NCI-H1105 (cell line): ENCODE measurements at regions not wholly inside any gene's neighbourhood (a gene's known extent, or its start where the extent isn't known, plus 50 kb on each side); places are given as distances from the start of the nearest gene placed in this dataset.

Source experiments
- DNase-seq: peaks from one replicate; lab custom pipeline; 2025; lab: John Stamatoyannopoulos, UW

GRCh38 chr13:109521719-109522118, 264.7 kb downstream of the IRS2 start:
- no peak for DNase-seq

- no peak for DNase-seq
Measured at GRCh38 chr13:109517517-109517916, 268.9 kb downstream of the IRS2 start.

- DNase-seq, result no peak
Measured at GRCh38 chr13:109516186-109516585, 270.2 kb downstream of the IRS2 start.

GRCh38 chr13:109510013-109510412, 276.4 kb downstream of the IRS2 start:
- no peak for DNase-seq

GRCh38 chr13:109509154-109509900, 277.1 kb downstream of the IRS2 start:
- no peak for DNase-seq

GRCh38 chr13:109500146-109500773, 286.1 kb downstream of the IRS2 start:
- DNase-seq, result no peak

GRCh38 chr13:109497917-109498316, 288.5 kb downstream of the IRS2 start:
- DNase-seq, result no peak

GRCh38 chr13:109496216-109496615, 290.2 kb downstream of the IRS2 start:
- DNase-seq, result no peak

- no peak for DNase-seq
Measured at GRCh38 chr13:109494925-109495369, 291.4 kb downstream of the IRS2 start.

GRCh38 chr13:109485136-109485794, 301.1 kb downstream of the IRS2 start:
- DNase-seq, result no peak

- no peak for DNase-seq
Measured at GRCh38 chr13:109483284-109483683, 303.1 kb downstream of the IRS2 start.

- DNase-seq, result no peak
Measured at GRCh38 chr13:109481040-109481439, 305.3 kb downstream of the IRS2 start.

GRCh38 chr13:109480011-109480955, 306.1 kb downstream of the IRS2 start:
- DNase-seq, result no peak

- no peak for DNase-seq
Measured at GRCh38 chr13:109479534-109479933, 306.8 kb downstream of the IRS2 start.

- no peak for DNase-seq
Measured at GRCh38 chr13:109476001-109476400, 310.4 kb downstream of the IRS2 start.

GRCh38 chr13:109468123-109468522, 318.3 kb downstream of the IRS2 start:
- DNase-seq, result no peak

GRCh38 chr13:109465148-109465547, 321.2 kb downstream of the IRS2 start:
- no peak for DNase-seq

GRCh38 chr13:109454167-109454917, 332.0 kb downstream of the IRS2 start:
- no peak for DNase-seq

- no peak for DNase-seq
Measured at GRCh38 chr13:109451726-109452125, 334.7 kb downstream of the IRS2 start.

GRCh38 chr13:109448629-109449028, 337.8 kb downstream of the IRS2 start:
- DNase-seq, result no peak

- DNase-seq, result no peak
Measured at GRCh38 chr13:109447667-109448066, 338.7 kb downstream of the IRS2 start.
